IMR-90 (cell line): ENCODE measurements at regions not wholly inside any gene's neighbourhood (a gene's known extent, or its start where the extent isn't known, plus 50 kb on each side); places are given as distances from the start of the nearest gene placed in this dataset.

Experiments
- ATAC-seq: fragments of 200-7000 bp; cut with Tn5 transposase; 2 replicates; pipeline ENCODE4 v1.9.1; 2020; ENCODE audit warnings: low read depth, mild to moderate bottlenecking, moderate library complexity
- BruUV-seq: library from RNA; stranded (reverse); fragments of 400-500 nt; replicated peaks from 2 replicates; lab custom pipeline; 2021; lab: Mats Ljungman, UMichigan
- CTCF ChIA-PET: fragments of 300-600 bp; formaldehyde crosslinking; extraction: SDS; loops from one replicate; lab custom pipeline; 2021; ENCODE audit warnings: antibody characterized with exemption; lab: Yijun Ruan, JAX
- POLR2A ChIA-PET: fragments of 300-600 bp; sonication (Branson Sonifier 250); formaldehyde crosslinking; loops from one replicate; lab custom pipeline; 2022; ENCODE audit warnings: antibody characterized with exemption; ENCODE audit not compliant: unreplicated experiment; lab: Charles Lee
- DNase-seq: peaks from one replicate; pipeline ENCODE4 v3.0.0; 2013
- H2AFZ ChIP-seq: replicated peaks from 2 replicates; pipeline ENCODE3; 2013; ENCODE audit warnings: low read length, mild to moderate bottlenecking; ENCODE audit not compliant: poor library complexity
- H2AK5ac ChIP-seq: 2 replicates; pipeline ENCODE4 v1.6.1; 2013; ENCODE audit warnings: low read depth, low read length, inconsistent platforms
- H2AK9ac ChIP-seq: replicated peaks from 2 replicates; pipeline ENCODE3; 2013; ENCODE audit warnings: mild to moderate bottlenecking, low read depth, low read length, moderate library complexity; ENCODE audit not compliant: poor library complexity
- H2BK120ac ChIP-seq: 2 replicates; pipeline ENCODE4 v1.6.1; 2013; ENCODE audit warnings: low read depth, low read length, inconsistent platforms
- H2BK15ac ChIP-seq: 3 replicates; pipeline ENCODE4 v1.6.1; 2013; ENCODE audit warnings: low read depth, low read length, inconsistent platforms
- H2BK20ac ChIP-seq: 2 replicates; pipeline ENCODE4 v1.6.1; 2013; ENCODE audit warnings: low read depth, mild to moderate bottlenecking, inconsistent platforms, low read length, moderate library complexity
- H2BK5ac ChIP-seq: 2 replicates; pipeline ENCODE4 v1.6.1; 2013; ENCODE audit warnings: mild to moderate bottlenecking, low read depth, low read length, inconsistent platforms; ENCODE audit not compliant: poor library complexity, severe bottlenecking
- H3K14ac ChIP-seq: replicated peaks from 2 replicates; pipeline ENCODE4 v1.6.1; 2013; ENCODE audit warnings: low read depth, low read length, inconsistent platforms
- H3K18ac ChIP-seq: 2 replicates; pipeline ENCODE4 v1.6.1; 2013; ENCODE audit warnings: low read depth, low read length, control low read depth
- H3K23ac ChIP-seq: 2 replicates; pipeline ENCODE4 v1.6.1; 2013; ENCODE audit warnings: low read depth, low read length, inconsistent platforms
- H3K27ac ChIP-seq: 2 replicates; pipeline ENCODE4 v1.5.1; 2013; ENCODE audit warnings: mild to moderate bottlenecking, control low read depth, low read length; ENCODE audit not compliant: insufficient read depth
- H3K27me3 ChIP-seq: 2 replicates; pipeline ENCODE4 v1.6.1; 2013; ENCODE audit warnings: low read length; ENCODE audit not compliant: control insufficient read depth, insufficient read depth
- H3K36me3 ChIP-seq: 2 replicates; pipeline ENCODE4 v1.6.1; 2013; ENCODE audit warnings: low read length, mixed read lengths; ENCODE audit not compliant: control insufficient read depth, insufficient read depth
- H3K4ac ChIP-seq: 2 replicates; pipeline ENCODE4 v1.6.1; 2013; ENCODE audit warnings: low read depth, low read length, inconsistent platforms
- H3K4me1 ChIP-seq: 2 replicates; pipeline ENCODE4 v1.6.1; 2013; ENCODE audit warnings: low read length, mixed read lengths; ENCODE audit not compliant: control insufficient read depth, insufficient read depth
- H3K4me2 ChIP-seq: 2 replicates; pipeline ENCODE4 v1.6.1; 2013; ENCODE audit warnings: low read depth, mild to moderate bottlenecking, control low read depth, low read length, moderate library complexity
- H3K4me3 ChIP-seq: 2 replicates; pipeline ENCODE4 v1.5.1; 2013; ENCODE audit warnings: low read depth, mild to moderate bottlenecking, control low read depth, low read length, moderate library complexity; ENCODE audit not compliant: insufficient read depth
- H3K56ac ChIP-seq: 2 replicates; pipeline ENCODE4 v1.6.1; 2013; ENCODE audit warnings: low read length, inconsistent platforms; ENCODE audit not compliant: insufficient read depth; ENCODE audit errors: extremely low read depth
- H3K79me1 ChIP-seq, 2 experiments: 2 replicates each; pipeline ENCODE4 v1.6.1; 2013; ENCODE audit warnings: low read length in 2 of 2, inconsistent platforms in 1 of 2, low read depth in 1 of 2
- H3K9ac ChIP-seq: 2 replicates; pipeline ENCODE4 v1.6.1; 2013; ENCODE audit warnings: low read depth, low read length, control low read depth
- H3K9me1 ChIP-seq: 2 replicates; pipeline ENCODE4 v1.6.1; 2013; ENCODE audit warnings: low read length, inconsistent platforms; ENCODE audit not compliant: insufficient read depth
- H3K9me3 ChIP-seq: 2 replicates; pipeline ENCODE4 v1.6.1; 2013; ENCODE audit warnings: low read length; ENCODE audit not compliant: control insufficient read depth, insufficient read depth
- H4K20me1 ChIP-seq: 2 replicates; pipeline ENCODE4 v1.6.1; 2013; ENCODE audit warnings: low read length, inconsistent platforms; ENCODE audit not compliant: insufficient read depth
- H4K5ac ChIP-seq: 2 replicates; pipeline ENCODE4 v1.6.1; 2013; ENCODE audit warnings: mild to moderate bottlenecking, low read depth, low read length, control low read depth
- H4K8ac ChIP-seq, 2 experiments: 2 replicates each; pipeline ENCODE4 v1.6.1; 2013; ENCODE audit warnings: low read depth in 2 of 2, low read length in 2 of 2, control low read depth in 1 of 2, inconsistent platforms in 1 of 2
- H4K91ac ChIP-seq: 2 replicates; pipeline ENCODE4 v1.6.1; 2013; ENCODE audit warnings: low read depth, low read length, inconsistent platforms; ENCODE audit not compliant: insufficient read depth
- BHLHE40 ChIP-seq: fragments of 150-350 bp; IDR thresholded peaks from 2 replicates; pipeline ENCODE4 v1.6.1; 2016; ENCODE audit warnings: mild to moderate bottlenecking, low read depth, low read length
- CEBPB ChIP-seq: IDR thresholded peaks from 2 replicates; pipeline ENCODE4 v1.6.1; 2012; ENCODE audit warnings: low read depth, low read length, improper control_type of control experiment
- CHD1 ChIP-seq: IDR thresholded peaks from 2 replicates; pipeline ENCODE4 v1.6.1; 2012; ENCODE audit warnings: low read depth, low read length, improper control_type of control experiment
- ELK1 ChIP-seq: fragments of 150-350 bp; IDR thresholded peaks from 2 replicates; pipeline ENCODE4 v1.6.1; 2016; ENCODE audit warnings: low read depth, mild to moderate bottlenecking, low read length, moderate library complexity, borderline replicate concordance
- FOS ChIP-seq: fragments of 150-350 bp; IDR thresholded peaks from 2 replicates; pipeline ENCODE4 v1.6.1; 2016; ENCODE audit warnings: low read depth, low read length
- MAFK ChIP-seq: IDR thresholded peaks from 2 replicates; pipeline ENCODE4 v1.6.1; 2012; ENCODE audit warnings: low read depth, low read length, improper control_type of control experiment
- MAZ ChIP-seq: IDR thresholded peaks from 2 replicates; pipeline ENCODE4 v1.6.1; 2012; ENCODE audit warnings: low read depth, mild to moderate bottlenecking, low read length, improper control_type of control experiment, moderate library complexity, borderline replicate concordance
- MXI1 ChIP-seq: IDR thresholded peaks from 2 replicates; pipeline ENCODE4 v1.6.1; 2012; ENCODE audit warnings: low read depth, mild to moderate bottlenecking, low read length, moderate library complexity, borderline replicate concordance
- POLR2A ChIP-seq: IDR thresholded peaks from 2 replicates; pipeline ENCODE4 v1.6.1; 2012; ENCODE audit warnings: mild to moderate bottlenecking, low read depth, low read length
- RCOR1 ChIP-seq: IDR thresholded peaks from 2 replicates; pipeline ENCODE4 v1.6.1; 2012; ENCODE audit warnings: mild to moderate bottlenecking, low read length, improper control_type of control experiment; ENCODE audit not compliant: insufficient replicate concordance
- RFX5 ChIP-seq: IDR thresholded peaks from 2 replicates; pipeline ENCODE4 v1.8.0; 2012; ENCODE audit warnings: low read depth, mild to moderate bottlenecking, low read length, moderate library complexity
- USF2 ChIP-seq: fragments of 150-350 bp; IDR thresholded peaks from 2 replicates; pipeline ENCODE4 v1.6.1; 2017; ENCODE audit warnings: mild to moderate bottlenecking, antibody characterized with exemption, low read length, low read depth
- WGBS, 2 experiments: methylation state at CpG; one replicate each; pipeline versions ENCODE4 v1.1.5 to v1.1.7; 2013; ENCODE audit warnings: missing lambda C conversion rate in 2 of 2; ENCODE audit not compliant: insufficient read length in 1 of 2; ENCODE audit errors: extremely low coverage in 2 of 2; 5-methylcytosine and 5-hydroxymethylcytosine counted together
- dilution Hi-C: fragments of 300-500 bp; cut with HindIII; formaldehyde crosslinking; loops from one replicate; pipeline ENCODE4 v1.14.3; 2018; ENCODE audit warnings: low sequenced_read_pairs; ENCODE audit not compliant: unreplicated experiment
- in situ Hi-C: fragments of 300-500 bp; cut with MboI; formaldehyde crosslinking; loops from 3 replicates; pipeline ENCODE4 v1.14.3; 2019; ENCODE audit warnings: low sequenced_read_pairs, inconsistent platforms, mixed read lengths
- intact Hi-C: fragments of 100-400 bp; cut with micrococcal nuclease; formaldehyde crosslinking; loops from 2 replicates; pipeline ENCODE4 v1.10.0; 2022

GRCh38 chr7:20279979-20280378 is 50.7 kb upstream of the ITGB8 start:
- TF ChIP-seq USF2 (no peak), ELK1 (no peak), FOS (no peak), BHLHE40 (no peak), CHD1 (no peak), RFX5 (no peak), POLR2A (no peak), MAFK (no peak), CEBPB (no peak), RCOR1 (no peak), MXI1 (no peak), MAZ (no peak)
- H4K91ac ChIP-seq = no peak overlapping the region
- no peak for DNase-seq
- H3K9me1 ChIP-seq = no peaks in the 10 kb centered on the region
- in situ Hi-C loops (no loop called here), intact Hi-C loops (no loop called here), dilution Hi-C loops (no loop called here)
- H3K4me3 ChIP-seq = no peak overlapping the region
- no peak overlapping the region for H2BK5ac ChIP-seq
- H2BK15ac ChIP-seq = no peak overlapping the region
- H4K8ac ChIP-seq = peak overlapping the region in 1 of 2 experiments; percentile 47; a peak in 1 of 4 replicates
- H2AK9ac ChIP-seq = no peak overlapping the region
- H2BK20ac ChIP-seq = no peak overlapping the region
- H3K4ac ChIP-seq = no peak overlapping the region
- no peak overlapping the region for H3K27ac ChIP-seq
- no peak overlapping the region for H3K23ac ChIP-seq
- ATAC-seq = no peak
- no peaks in the 10 kb centered on the region for H3K36me3 ChIP-seq
- CTCF ChIA-PET = no interaction called here
- no peak overlapping the region for H3K9ac ChIP-seq
- POLR2A ChIA-PET = no interaction called here
- peaks cover 4% of the 10 kb centered on the region for H3K4me1 ChIP-seq
- no peak overlapping the region for H3K14ac ChIP-seq
- no CpG with 5 or more reads among the region's 4 CpGs for WGBS, 2 experiments
- H2AK5ac ChIP-seq = no peak overlapping the region
- no peak overlapping the region for H4K5ac ChIP-seq
- peak overlapping the region; percentile 9; the same call in 1 of the 2 replicates for H2BK120ac ChIP-seq
- H4K20me1 ChIP-seq = no peaks in the 10 kb centered on the region
- H3K56ac ChIP-seq = no peak overlapping the region
- H3K27me3 ChIP-seq = no peaks in the 10 kb centered on the region
- no peak overlapping the region for H3K4me2 ChIP-seq
- no peaks in the 10 kb centered on the region for H3K9me3 ChIP-seq
- H3K79me1 ChIP-seq = no peaks in the 10 kb centered on the region
- no peak overlapping the region for H2AFZ ChIP-seq
- BruUV-seq = no TSS peak
- no peak overlapping the region for H3K18ac ChIP-seq
